ENCODE measurements at regions not wholly inside any gene's neighbourhood (a gene's known extent, or its start where the extent isn't known, plus 50 kb on each side); places are given as distances from the start of the nearest gene placed in this dataset.

DNA sequence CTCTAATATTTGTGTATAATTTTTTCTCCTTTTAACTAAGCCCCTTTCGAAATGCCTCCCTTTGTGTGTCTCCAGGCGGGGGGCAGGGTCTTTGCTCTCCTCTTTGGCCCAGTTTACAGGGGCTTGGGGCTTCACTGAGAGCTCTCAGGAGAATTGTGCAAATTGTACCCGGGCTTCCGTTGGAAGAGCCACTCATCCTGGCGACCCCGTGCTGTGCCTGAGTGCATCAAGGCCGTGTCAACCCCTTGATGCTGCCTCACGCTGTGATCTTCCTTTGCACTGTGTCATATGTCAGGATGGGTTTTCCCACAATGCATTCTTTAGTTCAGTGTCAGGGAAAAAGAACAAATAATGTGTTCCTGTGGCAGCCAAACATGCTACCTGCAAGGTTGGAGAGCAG lies 118.0 kb upstream of the POU3F2 start (continued):
- TF ChIP-seq, protein P1, sequence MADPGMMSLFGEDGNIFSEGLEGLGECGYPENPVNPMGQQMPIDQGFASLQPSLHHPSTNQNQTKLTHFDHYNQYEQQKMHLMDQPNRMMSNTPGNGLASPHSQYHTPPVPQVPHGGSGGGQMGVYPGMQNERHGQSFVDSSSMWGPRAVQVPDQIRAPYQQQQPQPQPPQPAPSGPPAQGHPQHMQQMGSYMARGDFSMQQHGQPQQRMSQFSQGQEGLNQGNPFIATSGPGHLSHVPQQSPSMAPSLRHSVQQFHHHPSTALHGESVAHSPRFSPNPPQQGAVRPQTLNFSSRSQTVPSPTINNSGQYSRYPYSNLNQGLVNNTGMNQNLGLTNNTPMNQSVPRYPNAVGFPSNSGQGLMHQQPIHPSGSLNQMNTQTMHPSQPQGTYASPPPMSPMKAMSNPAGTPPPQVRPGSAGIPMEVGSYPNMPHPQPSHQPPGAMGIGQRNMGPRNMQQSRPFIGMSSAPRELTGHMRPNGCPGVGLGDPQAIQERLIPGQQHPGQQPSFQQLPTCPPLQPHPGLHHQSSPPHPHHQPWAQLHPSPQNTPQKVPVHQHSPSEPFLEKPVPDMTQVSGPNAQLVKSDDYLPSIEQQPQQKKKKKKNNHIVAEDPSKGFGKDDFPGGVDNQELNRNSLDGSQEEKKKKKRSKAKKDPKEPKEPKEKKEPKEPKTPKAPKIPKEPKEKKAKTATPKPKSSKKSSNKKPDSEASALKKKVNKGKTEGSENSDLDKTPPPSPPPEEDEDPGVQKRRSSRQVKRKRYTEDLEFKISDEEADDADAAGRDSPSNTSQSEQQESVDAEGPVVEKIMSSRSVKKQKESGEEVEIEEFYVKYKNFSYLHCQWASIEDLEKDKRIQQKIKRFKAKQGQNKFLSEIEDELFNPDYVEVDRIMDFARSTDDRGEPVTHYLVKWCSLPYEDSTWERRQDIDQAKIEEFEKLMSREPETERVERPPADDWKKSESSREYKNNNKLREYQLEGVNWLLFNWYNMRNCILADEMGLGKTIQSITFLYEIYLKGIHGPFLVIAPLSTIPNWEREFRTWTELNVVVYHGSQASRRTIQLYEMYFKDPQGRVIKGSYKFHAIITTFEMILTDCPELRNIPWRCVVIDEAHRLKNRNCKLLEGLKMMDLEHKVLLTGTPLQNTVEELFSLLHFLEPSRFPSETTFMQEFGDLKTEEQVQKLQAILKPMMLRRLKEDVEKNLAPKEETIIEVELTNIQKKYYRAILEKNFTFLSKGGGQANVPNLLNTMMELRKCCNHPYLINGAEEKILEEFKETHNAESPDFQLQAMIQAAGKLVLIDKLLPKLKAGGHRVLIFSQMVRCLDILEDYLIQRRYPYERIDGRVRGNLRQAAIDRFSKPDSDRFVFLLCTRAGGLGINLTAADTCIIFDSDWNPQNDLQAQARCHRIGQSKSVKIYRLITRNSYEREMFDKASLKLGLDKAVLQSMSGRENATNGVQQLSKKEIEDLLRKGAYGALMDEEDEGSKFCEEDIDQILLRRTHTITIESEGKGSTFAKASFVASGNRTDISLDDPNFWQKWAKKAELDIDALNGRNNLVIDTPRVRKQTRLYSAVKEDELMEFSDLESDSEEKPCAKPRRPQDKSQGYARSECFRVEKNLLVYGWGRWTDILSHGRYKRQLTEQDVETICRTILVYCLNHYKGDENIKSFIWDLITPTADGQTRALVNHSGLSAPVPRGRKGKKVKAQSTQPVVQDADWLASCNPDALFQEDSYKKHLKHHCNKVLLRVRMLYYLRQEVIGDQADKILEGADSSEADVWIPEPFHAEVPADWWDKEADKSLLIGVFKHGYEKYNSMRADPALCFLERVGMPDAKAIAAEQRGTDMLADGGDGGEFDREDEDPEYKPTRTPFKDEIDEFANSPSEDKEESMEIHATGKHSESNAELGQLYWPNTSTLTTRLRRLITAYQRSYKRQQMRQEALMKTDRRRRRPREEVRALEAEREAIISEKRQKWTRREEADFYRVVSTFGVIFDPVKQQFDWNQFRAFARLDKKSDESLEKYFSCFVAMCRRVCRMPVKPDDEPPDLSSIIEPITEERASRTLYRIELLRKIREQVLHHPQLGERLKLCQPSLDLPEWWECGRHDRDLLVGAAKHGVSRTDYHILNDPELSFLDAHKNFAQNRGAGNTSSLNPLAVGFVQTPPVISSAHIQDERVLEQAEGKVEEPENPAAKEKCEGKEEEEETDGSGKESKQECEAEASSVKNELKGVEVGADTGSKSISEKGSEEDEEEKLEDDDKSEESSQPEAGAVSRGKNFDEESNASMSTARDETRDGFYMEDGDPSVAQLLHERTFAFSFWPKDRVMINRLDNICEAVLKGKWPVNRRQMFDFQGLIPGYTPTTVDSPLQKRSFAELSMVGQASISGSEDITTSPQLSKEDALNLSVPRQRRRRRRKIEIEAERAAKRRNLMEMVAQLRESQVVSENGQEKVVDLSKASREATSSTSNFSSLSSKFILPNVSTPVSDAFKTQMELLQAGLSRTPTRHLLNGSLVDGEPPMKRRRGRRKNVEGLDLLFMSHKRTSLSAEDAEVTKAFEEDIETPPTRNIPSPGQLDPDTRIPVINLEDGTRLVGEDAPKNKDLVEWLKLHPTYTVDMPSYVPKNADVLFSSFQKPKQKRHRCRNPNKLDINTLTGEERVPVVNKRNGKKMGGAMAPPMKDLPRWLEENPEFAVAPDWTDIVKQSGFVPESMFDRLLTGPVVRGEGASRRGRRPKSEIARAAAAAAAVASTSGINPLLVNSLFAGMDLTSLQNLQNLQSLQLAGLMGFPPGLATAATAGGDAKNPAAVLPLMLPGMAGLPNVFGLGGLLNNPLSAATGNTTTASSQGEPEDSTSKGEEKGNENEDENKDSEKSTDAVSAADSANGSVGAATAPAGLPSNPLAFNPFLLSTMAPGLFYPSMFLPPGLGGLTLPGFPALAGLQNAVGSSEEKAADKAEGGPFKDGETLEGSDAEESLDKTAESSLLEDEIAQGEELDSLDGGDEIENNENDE (IDR thresholded peaks at IDR 0.05; ENCODE audit: insufficient replicate concordance, low read length), result no peak
- 0 out of 2 replicates have a peak, but pooled peaks have one; percentile 16 for TF ChIP-seq YY1 (IDR thresholded peaks at IDR 0.05; ENCODE audit: low read depth, low read length)
- no peak for TF ChIP-seq CHD1 (IDR thresholded peaks at IDR 0.05; ENCODE audit: low read depth, low read length)
- no peak for TF ChIP-seq RBBP5 (IDR thresholded peaks at IDR 0.05; ENCODE audit: borderline replicate concordance, low read depth, low read length)
- TF ChIP-seq HDAC2 (IDR thresholded peaks at IDR 0.05; ENCODE audit: borderline replicate concordance in 1 of 2, low read depth in 2 of 2, low read length in 2 of 2), result 0 out of 4 replicates have a peak, but pooled peaks of 1 of the 2 experiments have one; percentile 39
